Aorta (tissue), 5 donors: ENCODE measurements at regions not wholly inside any gene's neighbourhood (a gene's known extent, or its start where the extent isn't known, plus 50 kb on each side); places are given as distances from the start of the nearest gene placed in this dataset.

Source experiments
- ATAC-seq: fragments of 200-7000 bp; cut with Tn5 transposase; one replicate; pipeline ENCODE4 v1.9.1; 2022; ENCODE audit warnings: moderate library complexity; ENCODE audit not compliant: low FRiP score
- DNase-seq, 2 donors: peaks; one replicate each; pipeline ENCODE4 v3.0.0-alpha.2; 2020
- H3K27ac ChIP-seq, 2 donors: one replicate each; pipeline ENCODE4 v1.5.1; 2013; ENCODE audit warnings: low read length in 2 of 2, mild to moderate bottlenecking in 2 of 2, moderate library complexity in 2 of 2, control low read depth in 1 of 2, inconsistent platforms in 1 of 2, low read depth in 1 of 2
- H3K27me3 ChIP-seq, 2 donors: one replicate each; pipeline ENCODE4 v1.6.1; 2013; ENCODE audit warnings: control low read depth in 1 of 2, low read length in 1 of 2, mild to moderate bottlenecking in 1 of 2, moderate library complexity in 1 of 2; ENCODE audit not compliant: insufficient read depth in 2 of 2, control insufficient read depth in 1 of 2
- H3K36me3 ChIP-seq, 2 donors: one replicate each; pipeline ENCODE4 v1.6.1; 2013; ENCODE audit warnings: control low read depth in 1 of 2, low read length in 1 of 2, mild to moderate bottlenecking in 1 of 2; ENCODE audit not compliant: insufficient read depth in 2 of 2, control insufficient read depth in 1 of 2
- H3K4me1 ChIP-seq, 2 donors: one replicate each; pipeline ENCODE4 v1.6.1; 2013; ENCODE audit warnings: low read length in 2 of 2, control low read depth in 1 of 2, mild to moderate bottlenecking in 1 of 2, moderate library complexity in 1 of 2; ENCODE audit not compliant: insufficient read depth in 2 of 2, control insufficient read depth in 1 of 2
- H3K4me3 ChIP-seq, 2 donors: one replicate each; pipeline ENCODE4 v1.5.1; 2013; ENCODE audit warnings: low read length in 2 of 2, control low read depth in 1 of 2, mild to moderate bottlenecking in 1 of 2
- H3K9me3 ChIP-seq: one replicate; pipeline ENCODE4 v1.6.1; 2013; ENCODE audit warnings: mild to moderate bottlenecking, low read length; ENCODE audit not compliant: control insufficient read depth
- WGBS, 2 donors: extraction: QIAGEN DNeasy Blood & Tissue Kit; methylation state at CpG; one replicate each; pipeline ENCODE4 v1.1.7; 2013; 5-methylcytosine and 5-hydroxymethylcytosine counted together
- intact Hi-C, 2 donors: fragments of 100-400 bp; cut with DNase I; formaldehyde crosslinking; loops; one replicate each; pipeline versions ENCODE4 v1.14.2 to v1.15.0; 2022
- donor health status: healthy with polysubstance abuse.
- donor health status: Bipolar disorder and iron deficiency.
- donor health status: DM: no; HTN: no; CAD: no.
- donor health status: DM: no; HTN: no; CAD: no.
- donor health status: DM: yes; HTN: yes; CAD: no.

- H3K9me3 ChIP-seq, result peaks cover 5% of the 10 kb centered on the region
- ATAC-seq, result no peak
Observed at GRCh38 chr14:87652278-87652677, 340.7 kb downstream of the GALC start.

DNA sequence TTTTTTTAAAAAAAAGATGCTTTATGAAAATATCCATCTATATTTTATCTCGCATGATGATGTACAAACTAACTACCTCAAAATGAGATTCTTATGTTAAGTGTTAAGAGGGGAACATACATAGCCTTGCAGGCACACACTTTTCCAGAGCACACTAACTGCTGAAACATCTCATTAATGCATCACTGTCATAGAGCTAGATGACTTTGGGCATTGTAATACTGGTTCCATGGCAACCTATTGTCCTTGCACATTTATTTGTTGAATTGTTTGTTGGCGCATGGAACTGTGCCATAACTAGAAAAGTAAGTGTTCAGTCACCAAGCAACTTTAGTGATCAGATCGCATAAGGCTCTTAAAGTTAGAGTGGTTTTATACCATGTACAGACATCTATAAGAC is 348.3 kb downstream of the GALC start:
- H3K9me3 ChIP-seq, result peaks cover 2% of the 10 kb centered on the region
- H3K4me1 ChIP-seq, result no peaks in the 10 kb centered on the region
- intact Hi-C loops, result no loop called here
- DNase-seq, result no peak
- H3K4me3 ChIP-seq, result no peak overlapping the region
- no peak overlapping the region for H3K27ac ChIP-seq
- H3K27me3 ChIP-seq, result no peaks in the 10 kb centered on the region
- no peaks in the 10 kb centered on the region for H3K36me3 ChIP-seq
- 90 to 91% methylated on average over 3 of the region's 3 CpGs for WGBS, 2 donors
- ATAC-seq, result no peak

More at GRCh38 chr14:87652278-87652677, 340.7 kb downstream of the GALC start:
- intact Hi-C loops, result no loop called here
- DNase-seq, result no peak
- H3K27ac ChIP-seq, result no peak overlapping the region
- no peaks in the 10 kb centered on the region for H3K36me3 ChIP-seq
- no peaks in the 10 kb centered on the region for H3K4me1 ChIP-seq
- WGBS, 2 donors, result 57 to 62% methylated on average over 2 of the region's 2 CpGs
- H3K27me3 ChIP-seq, result no peaks in the 10 kb centered on the region
- no peak overlapping the region for H3K4me3 ChIP-seq

GRCh38 chr14:87643005-87643404 is 350.0 kb downstream of the GALC start:
- no peaks in the 10 kb centered on the region for H3K9me3 ChIP-seq
- no peaks in the 10 kb centered on the region for H3K27me3 ChIP-seq
- WGBS, 2 donors, result 17 to 18% methylated on average over 4 of the region's 4 CpGs
- H3K36me3 ChIP-seq, result no peaks in the 10 kb centered on the region
- no peaks in the 10 kb centered on the region for H3K4me1 ChIP-seq
- intact Hi-C loops, result no loop called here
- no peak for ATAC-seq
- no peak overlapping the region for H3K27ac ChIP-seq
- H3K4me3 ChIP-seq, result no peak overlapping the region
- no peak for DNase-seq

DNA sequence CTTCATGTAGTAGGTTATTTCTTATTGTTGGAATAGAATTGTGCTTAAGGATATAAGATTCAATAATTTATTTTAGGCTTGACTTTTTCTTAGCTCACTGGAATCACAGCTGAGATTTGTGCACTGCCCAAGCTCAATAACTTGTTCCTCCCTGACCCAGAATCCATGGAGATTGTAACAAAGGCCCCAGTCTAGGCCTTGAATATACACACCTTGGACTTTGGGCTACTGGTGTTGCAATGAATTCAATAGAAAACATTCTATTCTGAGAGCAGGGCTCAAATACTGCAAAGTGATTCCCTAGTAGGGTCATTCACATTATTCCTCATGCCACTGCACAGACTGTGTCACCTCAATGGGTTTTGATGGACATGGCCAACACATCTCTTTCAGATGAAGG is 352.4 kb downstream of the GALC start:
- Histone ChIP-seq H3K27me3 (no peaks in the 10 kb centered on the region), H3K4me3 (no peak overlapping the region), H3K9me3 (no peaks in the 10 kb centered on the region), H3K27ac (no peak overlapping the region), H3K4me1 (no peaks in the 10 kb centered on the region), H3K36me3 (no peaks in the 10 kb centered on the region)
- DNase-seq, result no peak
- intact Hi-C loops, result no loop called here
- no peak for ATAC-seq

GRCh38 chr14:87638196-87638595 is 354.8 kb downstream of the GALC start:
- ATAC-seq (no peak), DNase-seq (no peak)
- intact Hi-C loops, result no loop called here
- 90 to 95% methylated on average over 3 of the region's 3 CpGs for WGBS, 2 donors
- H3K27ac ChIP-seq, result no peak overlapping the region
- H3K36me3 ChIP-seq, result no peaks in the 10 kb centered on the region
- no peaks in the 10 kb centered on the region for H3K4me1 ChIP-seq
- H3K4me3 ChIP-seq, result no peak overlapping the region
- no peaks in the 10 kb centered on the region for H3K9me3 ChIP-seq
- no peaks in the 10 kb centered on the region for H3K27me3 ChIP-seq

DNA sequence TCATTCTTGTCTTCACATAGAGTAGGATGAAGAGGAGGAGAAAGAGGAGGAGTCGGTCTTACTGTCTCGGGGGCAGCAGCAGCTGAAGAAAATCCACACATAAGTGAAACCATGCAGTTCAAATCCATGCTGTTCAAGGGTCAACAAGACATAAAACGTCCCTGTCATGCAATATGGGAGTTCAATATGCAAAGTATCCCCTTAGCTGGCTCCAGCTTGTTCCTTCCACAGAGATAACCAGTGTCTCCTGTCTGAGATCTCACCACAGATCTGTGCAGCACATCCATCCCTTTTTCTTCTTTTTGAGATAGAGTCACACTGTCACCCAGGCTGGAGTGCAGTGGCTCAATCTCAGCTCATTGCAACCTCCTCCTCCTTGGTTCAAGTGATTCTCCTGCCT is 357.5 kb downstream of the GALC start:
- ATAC-seq, result no peak
- DNase-seq, result no peak
- H3K36me3 ChIP-seq, result no peaks in the 10 kb centered on the region
- H3K4me3 ChIP-seq, result no peak overlapping the region
- H3K27ac ChIP-seq, result no peak overlapping the region
- intact Hi-C loops, result no loop called here
- peaks cover 0 to 2% of the 10 kb centered on the region in 2 donors for H3K4me1 ChIP-seq
- H3K9me3 ChIP-seq, result no peaks in the 10 kb centered on the region
- 73 to 80% methylated on average over 3 of the region's 3 CpGs for WGBS, 2 donors
- no peaks in the 10 kb centered on the region for H3K27me3 ChIP-seq

GRCh38 chr14:87632796-87633195 is 360.2 kb downstream of the GALC start:
- H3K4me3 ChIP-seq, result no peak overlapping the region
- ATAC-seq (no peak), DNase-seq (no peak)
- H3K36me3 ChIP-seq, result no peaks in the 10 kb centered on the region
- intact Hi-C loops, result no loop called here
- WGBS, 2 donors, result 94 to 95% methylated on average over 4 of the region's 4 CpGs
- H3K9me3 ChIP-seq, result no peaks in the 10 kb centered on the region
- H3K27me3 ChIP-seq, result no peaks in the 10 kb centered on the region
- H3K4me1 ChIP-seq, result peaks cover under 1 to 3% of the 10 kb centered on the region in 2 donors
- H3K27ac ChIP-seq, result no peak overlapping the region

DNA sequence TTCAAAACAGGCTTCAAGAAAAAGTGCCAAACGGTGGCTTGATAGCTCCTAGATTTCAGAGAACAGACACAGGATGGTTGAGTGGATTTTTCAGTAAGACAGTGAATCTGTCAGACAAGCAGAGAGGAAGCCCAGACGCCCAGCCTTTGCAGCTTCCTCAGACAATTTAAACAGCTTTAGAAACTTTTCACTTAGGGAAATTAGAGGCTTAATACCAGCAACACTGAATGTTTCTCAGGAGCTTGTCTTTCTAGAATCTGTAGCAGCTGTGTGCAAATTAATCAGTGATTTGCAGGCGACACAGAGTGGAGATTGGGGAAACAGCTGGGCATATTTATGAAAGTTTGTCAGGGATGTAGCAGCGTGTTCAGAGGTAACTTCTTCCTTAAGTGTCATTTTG is 362.1 kb downstream of the GALC start:
- intact Hi-C loops, result no loop called here

GRCh38 chr14:87629788-87630187 is 363.2 kb downstream of the GALC start:
- 82 to 96% methylated on average over 3 of the region's 3 CpGs for WGBS, 2 donors
- Histone ChIP-seq H3K4me3 (no peak overlapping the region), H3K4me1 (peaks cover 2 to 3% of the 10 kb centered on the region in 2 donors), H3K27me3 (no peaks in the 10 kb centered on the region), H3K27ac (no peak overlapping the region), H3K9me3 (no peaks in the 10 kb centered on the region), H3K36me3 (no peaks in the 10 kb centered on the region)
- ATAC-seq (no peak), DNase-seq (no peak)
- intact Hi-C loops, result no loop called here

More for the DNA sequence above, 362.1 kb downstream of the GALC start:
- Histone ChIP-seq H3K9me3 (no peaks in the 10 kb centered on the region), H3K4me1 (peaks cover 2 to 3% of the 10 kb centered on the region in 2 donors), H3K4me3 (no peak overlapping the region), H3K36me3 (no peaks in the 10 kb centered on the region), H3K27me3 (no peaks in the 10 kb centered on the region), H3K27ac (no peak overlapping the region)
- ATAC-seq (no peak), DNase-seq (no peak)
- 60 to 65% methylated on average over 4 of the region's 4 CpGs for WGBS, 2 donors
